Right lobe of liver (tissue), 4 donors: ENCODE measurements at regions not wholly inside any gene's neighbourhood (a gene's known extent, or its start where the extent isn't known, plus 50 kb on each side); places are given as distances from the start of the nearest gene placed in this dataset.
A peak's percentile ranks its signal among the peaks of the same experiment; 100 is the strongest.

Source experiments
- POLR2A ChIP-seq: fragments of 450-650 bp; IDR thresholded peaks from one replicate; pipeline ENCODE4 v1.6.1; 2017; ENCODE audit warnings: antibody characterized with exemption, mild to moderate bottlenecking
- TF ChIP-seq, protein P1 (sequence below), 4 donors: fragments of 200-600 bp in 3 of 4; fragments of 450-650 bp in 1 of 4; IDR thresholded peaks; one replicate each; pipeline versions ENCODE4 v1.5.1 to v1.8.0; 2016 to 2022; ENCODE audit warnings: antibody characterized with exemption in 4 of 4, mild to moderate bottlenecking in 2 of 4
- donor health status: DM: no; HTN: no; CAD: no.
- donor health status: DM: no; HTN: no; CAD: no.
- donor health status: DM: no; HTN: yes; CAD: no.

DNA sequence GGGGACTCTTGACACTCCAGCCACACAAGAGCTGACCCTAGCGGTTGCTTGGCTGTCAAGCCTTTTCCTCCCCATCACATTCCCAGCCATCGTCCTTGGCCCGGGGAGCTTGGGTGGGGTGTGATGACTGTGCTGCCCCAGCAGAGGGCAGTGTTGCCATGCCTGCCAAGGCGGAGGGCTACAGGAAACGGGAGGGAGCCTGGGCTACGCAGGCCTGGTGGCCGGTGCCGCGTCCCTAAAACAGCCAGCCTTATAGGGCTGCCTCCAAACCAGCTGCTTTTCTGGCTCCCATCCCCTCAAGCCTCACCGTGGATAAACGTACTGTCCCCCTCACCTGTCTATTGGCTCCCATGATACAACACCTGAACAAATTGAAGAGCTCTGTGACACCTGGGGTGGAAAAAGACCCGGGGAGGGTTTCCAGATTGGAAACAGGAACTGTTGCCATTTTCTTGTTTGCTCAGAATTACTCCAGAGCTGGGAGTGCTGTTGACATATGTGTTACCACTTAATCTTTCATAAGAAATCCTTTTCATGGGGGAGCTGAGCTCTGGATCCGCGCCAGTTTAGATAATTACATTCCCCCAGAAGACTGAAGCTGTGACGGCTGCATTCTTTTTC lies 72.8 kb upstream of the ASTN2 start:
- TF ChIP-seq, protein P1, sequence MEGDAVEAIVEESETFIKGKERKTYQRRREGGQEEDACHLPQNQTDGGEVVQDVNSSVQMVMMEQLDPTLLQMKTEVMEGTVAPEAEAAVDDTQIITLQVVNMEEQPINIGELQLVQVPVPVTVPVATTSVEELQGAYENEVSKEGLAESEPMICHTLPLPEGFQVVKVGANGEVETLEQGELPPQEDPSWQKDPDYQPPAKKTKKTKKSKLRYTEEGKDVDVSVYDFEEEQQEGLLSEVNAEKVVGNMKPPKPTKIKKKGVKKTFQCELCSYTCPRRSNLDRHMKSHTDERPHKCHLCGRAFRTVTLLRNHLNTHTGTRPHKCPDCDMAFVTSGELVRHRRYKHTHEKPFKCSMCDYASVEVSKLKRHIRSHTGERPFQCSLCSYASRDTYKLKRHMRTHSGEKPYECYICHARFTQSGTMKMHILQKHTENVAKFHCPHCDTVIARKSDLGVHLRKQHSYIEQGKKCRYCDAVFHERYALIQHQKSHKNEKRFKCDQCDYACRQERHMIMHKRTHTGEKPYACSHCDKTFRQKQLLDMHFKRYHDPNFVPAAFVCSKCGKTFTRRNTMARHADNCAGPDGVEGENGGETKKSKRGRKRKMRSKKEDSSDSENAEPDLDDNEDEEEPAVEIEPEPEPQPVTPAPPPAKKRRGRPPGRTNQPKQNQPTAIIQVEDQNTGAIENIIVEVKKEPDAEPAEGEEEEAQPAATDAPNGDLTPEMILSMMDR (IDR thresholded peaks at IDR 0.05), result peak; percentile 99 to 100 (median 99)
- TF ChIP-seq POLR2A, result no peak
